RWPE2 (cell line): ENCODE measurements at regions not wholly inside any gene's neighbourhood (a gene's known extent, or its start where the extent isn't known, plus 50 kb on each side); places are given as distances from the start of the nearest gene placed in this dataset.

Source experiments
- ATAC-seq: fragments of 200-7000 bp; cut with Tn5 transposase; 3 replicates; pipeline ENCODE4 v1.9.1; 2021; ENCODE audit warnings: low read depth
- DNase-seq: peaks from one replicate; pipeline ENCODE4 v3.0.0-alpha.2; 2020; ENCODE audit warnings: low spot score
- H3K27ac ChIP-seq: fragments of 450-650 bp; 2 replicates; pipeline ENCODE4 v1.5.1; 2017; ENCODE audit warnings: mild to moderate bottlenecking; ENCODE audit not compliant: poor library complexity, severe bottlenecking
- H3K27me3 ChIP-seq: fragments of 250-450 bp; sonication (Bioruptor Pico); 2 replicates; pipeline ENCODE4 v1.5.1; 2021; ENCODE audit warnings: mild to moderate bottlenecking, moderate library complexity; ENCODE audit not compliant: insufficient read depth, poor library complexity, severe bottlenecking
- H3K36me3 ChIP-seq: fragments of 250-450 bp; sonication (Bioruptor Pico); 2 replicates; pipeline ENCODE4 v1.5.1; 2020; ENCODE audit warnings: low read depth, mild to moderate bottlenecking, moderate library complexity
- H3K4me1 ChIP-seq: fragments of 250-450 bp; sonication (Bioruptor Pico); 2 replicates; pipeline ENCODE4 v1.5.1; 2021; ENCODE audit warnings: mild to moderate bottlenecking, moderate library complexity; ENCODE audit not compliant: insufficient read depth, poor library complexity, severe bottlenecking
- H3K4me3 ChIP-seq: fragments of 250-450 bp; sonication (Bioruptor Pico); 2 replicates; pipeline ENCODE4 v1.5.1; 2021; ENCODE audit warnings: mild to moderate bottlenecking, moderate library complexity; ENCODE audit not compliant: severe bottlenecking
- H3K9me3 ChIP-seq: fragments of 250-450 bp; sonication (Bioruptor Pico); 2 replicates; pipeline ENCODE4 v1.5.1; 2021; ENCODE audit warnings: mild to moderate bottlenecking, moderate library complexity; ENCODE audit not compliant: severe bottlenecking
- TF ChIP-seq, protein P1 (sequence below): fragments of 450-650 bp; IDR thresholded peaks from one replicate; pipeline ENCODE4 v1.5.1; 2017; ENCODE audit warnings: mild to moderate bottlenecking, moderate library complexity; ENCODE audit not compliant: poor library complexity, severe bottlenecking

DNA sequence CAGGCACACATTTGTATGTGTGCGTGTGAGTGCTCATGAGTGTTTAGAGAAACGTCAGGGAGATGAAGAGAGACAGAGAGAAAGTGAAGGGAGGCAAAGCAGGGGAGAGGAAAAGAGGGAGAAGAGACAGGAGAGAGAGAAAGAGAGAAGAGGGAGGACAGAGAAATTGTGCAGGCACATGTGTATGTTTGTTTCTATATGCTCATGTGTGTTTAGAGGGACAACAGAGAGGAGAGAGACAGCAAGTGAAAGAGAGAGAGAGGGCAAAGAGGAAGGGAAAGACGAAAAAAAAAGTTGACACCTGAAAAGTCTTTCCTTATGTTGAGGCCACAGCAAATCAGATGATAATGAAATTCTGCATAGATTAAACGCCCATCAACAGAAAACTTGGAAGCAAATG, 541.1 kb downstream of the TNS1 start:
- no peaks in the 10 kb centered on the region for H3K36me3 ChIP-seq
- no peak for ATAC-seq
- TF ChIP-seq, protein P1, sequence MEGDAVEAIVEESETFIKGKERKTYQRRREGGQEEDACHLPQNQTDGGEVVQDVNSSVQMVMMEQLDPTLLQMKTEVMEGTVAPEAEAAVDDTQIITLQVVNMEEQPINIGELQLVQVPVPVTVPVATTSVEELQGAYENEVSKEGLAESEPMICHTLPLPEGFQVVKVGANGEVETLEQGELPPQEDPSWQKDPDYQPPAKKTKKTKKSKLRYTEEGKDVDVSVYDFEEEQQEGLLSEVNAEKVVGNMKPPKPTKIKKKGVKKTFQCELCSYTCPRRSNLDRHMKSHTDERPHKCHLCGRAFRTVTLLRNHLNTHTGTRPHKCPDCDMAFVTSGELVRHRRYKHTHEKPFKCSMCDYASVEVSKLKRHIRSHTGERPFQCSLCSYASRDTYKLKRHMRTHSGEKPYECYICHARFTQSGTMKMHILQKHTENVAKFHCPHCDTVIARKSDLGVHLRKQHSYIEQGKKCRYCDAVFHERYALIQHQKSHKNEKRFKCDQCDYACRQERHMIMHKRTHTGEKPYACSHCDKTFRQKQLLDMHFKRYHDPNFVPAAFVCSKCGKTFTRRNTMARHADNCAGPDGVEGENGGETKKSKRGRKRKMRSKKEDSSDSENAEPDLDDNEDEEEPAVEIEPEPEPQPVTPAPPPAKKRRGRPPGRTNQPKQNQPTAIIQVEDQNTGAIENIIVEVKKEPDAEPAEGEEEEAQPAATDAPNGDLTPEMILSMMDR: no peak
- no peaks in the 10 kb centered on the region for H3K27me3 ChIP-seq
- H3K9me3 ChIP-seq: no peaks in the 10 kb centered on the region
- no peaks in the 10 kb centered on the region for H3K4me1 ChIP-seq
- DNase-seq: no peak
- H3K27ac ChIP-seq: no peak overlapping the region
- no peak overlapping the region for H3K4me3 ChIP-seq

- Histone ChIP-seq H3K27ac (no peak overlapping the region), H3K4me1 (no peaks in the 10 kb centered on the region), H3K36me3 (no peaks in the 10 kb centered on the region), H3K4me3 (no peak overlapping the region), H3K27me3 (no peaks in the 10 kb centered on the region), H3K9me3 (no peaks in the 10 kb centered on the region)
- DNase-seq (no peak), ATAC-seq (no peak)
- TF ChIP-seq, protein P1: no peak
These were observed 543.0 kb downstream of the TNS1 start for GRCh38 chr2:217459680-217460405.

DNA sequence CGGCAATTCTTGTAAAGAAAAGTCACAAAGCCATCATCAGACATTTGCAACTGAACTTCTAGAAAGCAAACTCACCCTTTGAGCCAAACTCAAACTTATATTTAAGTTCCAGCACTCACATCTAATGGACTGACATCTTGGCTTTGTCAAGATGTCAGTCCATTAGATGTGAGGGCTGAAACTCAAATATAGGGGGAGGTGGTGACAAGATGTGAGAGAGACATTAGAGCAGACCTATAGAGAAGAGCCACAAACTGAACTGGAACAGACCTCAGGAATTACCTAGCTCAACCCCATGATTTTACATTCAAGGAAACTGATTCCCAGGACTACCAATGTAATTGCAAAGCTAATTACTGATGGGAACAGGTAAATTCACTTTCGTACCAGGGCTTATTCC, 543.8 kb downstream of the TNS1 start:
- TF ChIP-seq, protein P1: no peak
- Histone ChIP-seq H3K4me3 (no peak overlapping the region), H3K27me3 (no peaks in the 10 kb centered on the region), H3K27ac (no peak overlapping the region), H3K36me3 (no peaks in the 10 kb centered on the region), H3K9me3 (no peaks in the 10 kb centered on the region), H3K4me1 (no peaks in the 10 kb centered on the region)
- ATAC-seq (no peak), DNase-seq (no peak)

DNA sequence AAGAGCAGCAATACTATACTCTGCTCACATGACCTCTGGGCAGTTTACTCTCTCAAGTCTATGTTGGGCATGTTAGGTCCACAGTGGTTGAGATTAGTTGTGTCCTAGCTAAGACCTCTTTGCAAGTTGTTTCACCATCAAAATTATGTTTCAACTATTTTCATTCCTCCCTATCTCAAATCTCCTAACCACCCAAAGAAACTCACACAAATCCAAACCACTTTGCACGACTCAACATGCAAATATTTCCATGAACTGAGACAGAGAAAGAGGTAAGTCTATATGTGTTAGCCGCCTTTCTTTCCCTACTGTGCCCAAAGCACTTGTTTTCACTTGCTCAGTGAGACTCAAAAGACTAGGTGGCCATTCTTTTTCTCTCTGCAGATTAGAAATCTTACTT, 546.8 kb downstream of the TNS1 start:
- ATAC-seq (no peak; the same call in 2 of the 3 replicates), DNase-seq (no peak)
- Histone ChIP-seq H3K4me3 (no peak overlapping the region), H3K27me3 (no peaks in the 10 kb centered on the region), H3K4me1 (no peaks in the 10 kb centered on the region), H3K27ac (no peak overlapping the region), H3K9me3 (no peaks in the 10 kb centered on the region), H3K36me3 (no peaks in the 10 kb centered on the region)
- TF ChIP-seq, protein P1: no peak

- H3K4me1 ChIP-seq: no peaks in the 10 kb centered on the region
- ATAC-seq (no peak), DNase-seq (no peak)
- H3K27me3 ChIP-seq: no peaks in the 10 kb centered on the region
- H3K36me3 ChIP-seq: no peaks in the 10 kb centered on the region
- TF ChIP-seq, protein P1: no peak
- no peaks in the 10 kb centered on the region for H3K9me3 ChIP-seq
- H3K4me3 ChIP-seq: no peak overlapping the region
- no peak overlapping the region for H3K27ac ChIP-seq
These were observed 549.9 kb downstream of the TNS1 start for GRCh38 chr2:217452928-217453327.
